ENCODE measurements at regions not wholly inside any gene's neighbourhood (a gene's known extent, or its start where the extent isn't known, plus 50 kb on each side); places are given as distances from the start of the nearest gene placed in this dataset.

- H3K27me3 ChIP-seq = no peaks in the 10 kb centered on the region
- DNase-seq (no peak), ATAC-seq (no peak)
- no peak overlapping the region for H3K4me3 ChIP-seq
- TF ChIP-seq CTCF (IDR thresholded peaks at IDR 0.05) = no peak
- H3K4me1 ChIP-seq = no peaks in the 10 kb centered on the region
- H3K27ac ChIP-seq = no peak overlapping the region
- intact Hi-C loops (cut with DNase I) = no loop called here
- no peaks in the 10 kb centered on the region for H3K36me3 ChIP-seq
- H3K9me3 ChIP-seq = no peaks in the 10 kb centered on the region
Measured at GRCh38 chr4:34047363-34047762, 2197.0 kb downstream of the ARAP2 start.

GRCh38 chr4:34066126-34066525 lies 2178.2 kb downstream of the ARAP2 start:
- Histone ChIP-seq H3K36me3 (no peaks in the 10 kb centered on the region), H3K4me3 (no peak overlapping the region), H3K9me3 (no peaks in the 10 kb centered on the region), H3K27me3 (no peaks in the 10 kb centered on the region), H3K27ac (no peak overlapping the region), H3K4me1 (no peaks in the 10 kb centered on the region)
- ATAC-seq = no peak
- DNase-seq = no peak
- intact Hi-C loops (cut with DNase I) = no loop called here
- TF ChIP-seq CTCF (IDR thresholded peaks at IDR 0.05) = no peak

GRCh38 chr4:34091451-34091850 lies 2152.9 kb downstream of the ARAP2 start:
- H3K27ac ChIP-seq = no peak overlapping the region
- H3K4me1 ChIP-seq = no peaks in the 10 kb centered on the region
- no peak for DNase-seq
- no peak for ATAC-seq
- H3K27me3 ChIP-seq = no peaks in the 10 kb centered on the region
- intact Hi-C loops (cut with DNase I) = no loop called here
- TF ChIP-seq CTCF (IDR thresholded peaks at IDR 0.05) = no peak
- H3K36me3 ChIP-seq = no peaks in the 10 kb centered on the region
- no peak overlapping the region for H3K4me3 ChIP-seq
- no peaks in the 10 kb centered on the region for H3K9me3 ChIP-seq

GRCh38 chr4:34094114-34094513 lies 2150.2 kb downstream of the ARAP2 start:
- Histone ChIP-seq H3K27ac (no peak overlapping the region), H3K9me3 (no peaks in the 10 kb centered on the region), H3K36me3 (no peaks in the 10 kb centered on the region), H3K4me1 (no peaks in the 10 kb centered on the region), H3K4me3 (no peak overlapping the region), H3K27me3 (no peaks in the 10 kb centered on the region)
- ATAC-seq = no peak
- intact Hi-C loops (cut with DNase I) = no loop called here
- no peak for DNase-seq
- TF ChIP-seq CTCF (IDR thresholded peaks at IDR 0.05) = no peak

GRCh38 chr4:34105311-34105710 lies 2139.0 kb downstream of the ARAP2 start:
- intact Hi-C loops (cut with DNase I) = no loop called here

More at GRCh38 chr4:34105311-34105710, 2139.0 kb downstream of the ARAP2 start:
- ATAC-seq (no peak), DNase-seq (no peak)
- Histone ChIP-seq H3K4me3 (no peak overlapping the region), H3K4me1 (no peaks in the 10 kb centered on the region), H3K9me3 (no peaks in the 10 kb centered on the region), H3K27ac (no peak overlapping the region), H3K36me3 (no peaks in the 10 kb centered on the region), H3K27me3 (no peaks in the 10 kb centered on the region)
- no peak for TF ChIP-seq CTCF (IDR thresholded peaks at IDR 0.05)
